K562 (cell line): ENCODE measurements at regions not wholly inside any gene's neighbourhood (a gene's known extent, or its start where the extent isn't known, plus 50 kb on each side); places are given as distances from the start of the nearest gene placed in this dataset.

Experiments
- ELF2 ChIP-seq: fragments of 250-450 bp; sonication (Bioruptor Pico); IDR thresholded peaks from 2 replicates; pipeline ENCODE4 v1.5.0; 2021; ENCODE audit warnings: mild to moderate bottlenecking
- SPI1 ChIP-seq: IDR thresholded peaks from 2 replicates; pipeline ENCODE4 v1.6.1; 2011; ENCODE audit warnings: low read depth, low read length, control low read depth, borderline replicate concordance
- U2AF1 ChIP-seq: fragments of 200-400 bp; formaldehyde crosslinking; optimal IDR thresholded peaks from 2 replicates; pipeline ENCODE3; 2017; ENCODE audit warnings: mild to moderate bottlenecking, low read depth, low read length, moderate library complexity
- ZNF644 ChIP-seq: fragments of 200-800 bp; sonication (Bioruptor generic); IDR thresholded peaks from 2 replicates; pipeline ENCODE4 v1.6.1; 2016; ENCODE audit warnings: low read depth, missing genetic modification characterization, missing compliant biosample characterization
- ZZZ3 ChIP-seq: fragments of 450-650 bp; IDR thresholded peaks from 2 replicates; pipeline ENCODE4 v1.6.1; 2016; ENCODE audit warnings: antibody characterized with exemption, mild to moderate bottlenecking, moderate library complexity
- TF ChIP-seq, protein P1 (sequence below), 3 experiments: IDR thresholded peaks in 2 of 3; conservative IDR thresholded peaks in 1 of 3; 2 replicates each; pipeline ENCODE4 v1.5.1; 2011 to 2012; ENCODE audit warnings: low read length in 3 of 3, mild to moderate bottlenecking in 3 of 3, control low read depth in 2 of 3, improper control_type of control experiment in 1 of 3, inconsistent platforms in 1 of 3, low read depth in 1 of 3, mixed read lengths in 1 of 3, moderate library complexity in 1 of 3; ENCODE audit not compliant: insufficient read depth in 2 of 3
- TF ChIP-seq, protein P2 (sequence below): fragments of 450-650 bp; IDR thresholded peaks from 2 replicates; pipeline ENCODE4 v1.6.1; 2016; ENCODE audit warnings: mild to moderate bottlenecking, moderate library complexity
- TF ChIP-seq, protein P3 (sequence below): fragments of 450-650 bp; IDR thresholded peaks from 2 replicates; pipeline ENCODE4 v1.6.1; 2016; ENCODE audit warnings: missing biosample characterization, missing genetic modification characterization
- TF ChIP-seq, protein P4 (sequence below): fragments of 250-450 bp; sonication (Bioruptor Pico); IDR thresholded peaks from 2 replicates; pipeline ENCODE4 v1.4.0; 2020; ENCODE audit warnings: mild to moderate bottlenecking, moderate library complexity

DNA sequence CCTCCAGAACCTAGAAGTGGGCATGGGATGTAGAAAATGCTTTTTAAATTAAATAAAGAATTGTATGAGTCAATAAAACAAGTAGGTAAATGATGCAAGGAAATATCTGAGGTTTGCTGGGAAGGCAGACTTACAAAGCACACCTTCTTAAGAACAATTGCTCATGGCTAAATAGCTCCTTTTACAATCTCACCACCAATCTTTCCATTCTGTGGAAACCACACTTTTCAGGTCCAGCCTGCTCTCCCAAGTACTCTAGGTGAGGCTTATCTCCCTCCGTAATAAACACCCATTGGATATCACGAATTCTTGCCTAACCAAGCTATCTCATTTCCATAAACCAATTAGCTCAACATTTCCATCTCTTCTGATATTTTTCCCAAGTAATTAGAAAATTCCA, 91.5 kb upstream of the SLC8A1 start:
- no peak for TF ChIP-seq ZZZ3
- TF ChIP-seq, protein P1, sequence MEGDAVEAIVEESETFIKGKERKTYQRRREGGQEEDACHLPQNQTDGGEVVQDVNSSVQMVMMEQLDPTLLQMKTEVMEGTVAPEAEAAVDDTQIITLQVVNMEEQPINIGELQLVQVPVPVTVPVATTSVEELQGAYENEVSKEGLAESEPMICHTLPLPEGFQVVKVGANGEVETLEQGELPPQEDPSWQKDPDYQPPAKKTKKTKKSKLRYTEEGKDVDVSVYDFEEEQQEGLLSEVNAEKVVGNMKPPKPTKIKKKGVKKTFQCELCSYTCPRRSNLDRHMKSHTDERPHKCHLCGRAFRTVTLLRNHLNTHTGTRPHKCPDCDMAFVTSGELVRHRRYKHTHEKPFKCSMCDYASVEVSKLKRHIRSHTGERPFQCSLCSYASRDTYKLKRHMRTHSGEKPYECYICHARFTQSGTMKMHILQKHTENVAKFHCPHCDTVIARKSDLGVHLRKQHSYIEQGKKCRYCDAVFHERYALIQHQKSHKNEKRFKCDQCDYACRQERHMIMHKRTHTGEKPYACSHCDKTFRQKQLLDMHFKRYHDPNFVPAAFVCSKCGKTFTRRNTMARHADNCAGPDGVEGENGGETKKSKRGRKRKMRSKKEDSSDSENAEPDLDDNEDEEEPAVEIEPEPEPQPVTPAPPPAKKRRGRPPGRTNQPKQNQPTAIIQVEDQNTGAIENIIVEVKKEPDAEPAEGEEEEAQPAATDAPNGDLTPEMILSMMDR (IDR thresholded peaks at IDR 0.05 in 2 of 3, conservative IDR thresholded peaks at IDR 0.05 in 1 of 3; ENCODE audit: insufficient read depth in 2 of 3, low read depth in 1 of 3, low read length in 3 of 3), result no peak
- no peak for TF ChIP-seq U2AF1
- no peak for TF ChIP-seq ZNF644 (tag)
- TF ChIP-seq SPI1, result no peak
- TF ChIP-seq, protein P2, sequence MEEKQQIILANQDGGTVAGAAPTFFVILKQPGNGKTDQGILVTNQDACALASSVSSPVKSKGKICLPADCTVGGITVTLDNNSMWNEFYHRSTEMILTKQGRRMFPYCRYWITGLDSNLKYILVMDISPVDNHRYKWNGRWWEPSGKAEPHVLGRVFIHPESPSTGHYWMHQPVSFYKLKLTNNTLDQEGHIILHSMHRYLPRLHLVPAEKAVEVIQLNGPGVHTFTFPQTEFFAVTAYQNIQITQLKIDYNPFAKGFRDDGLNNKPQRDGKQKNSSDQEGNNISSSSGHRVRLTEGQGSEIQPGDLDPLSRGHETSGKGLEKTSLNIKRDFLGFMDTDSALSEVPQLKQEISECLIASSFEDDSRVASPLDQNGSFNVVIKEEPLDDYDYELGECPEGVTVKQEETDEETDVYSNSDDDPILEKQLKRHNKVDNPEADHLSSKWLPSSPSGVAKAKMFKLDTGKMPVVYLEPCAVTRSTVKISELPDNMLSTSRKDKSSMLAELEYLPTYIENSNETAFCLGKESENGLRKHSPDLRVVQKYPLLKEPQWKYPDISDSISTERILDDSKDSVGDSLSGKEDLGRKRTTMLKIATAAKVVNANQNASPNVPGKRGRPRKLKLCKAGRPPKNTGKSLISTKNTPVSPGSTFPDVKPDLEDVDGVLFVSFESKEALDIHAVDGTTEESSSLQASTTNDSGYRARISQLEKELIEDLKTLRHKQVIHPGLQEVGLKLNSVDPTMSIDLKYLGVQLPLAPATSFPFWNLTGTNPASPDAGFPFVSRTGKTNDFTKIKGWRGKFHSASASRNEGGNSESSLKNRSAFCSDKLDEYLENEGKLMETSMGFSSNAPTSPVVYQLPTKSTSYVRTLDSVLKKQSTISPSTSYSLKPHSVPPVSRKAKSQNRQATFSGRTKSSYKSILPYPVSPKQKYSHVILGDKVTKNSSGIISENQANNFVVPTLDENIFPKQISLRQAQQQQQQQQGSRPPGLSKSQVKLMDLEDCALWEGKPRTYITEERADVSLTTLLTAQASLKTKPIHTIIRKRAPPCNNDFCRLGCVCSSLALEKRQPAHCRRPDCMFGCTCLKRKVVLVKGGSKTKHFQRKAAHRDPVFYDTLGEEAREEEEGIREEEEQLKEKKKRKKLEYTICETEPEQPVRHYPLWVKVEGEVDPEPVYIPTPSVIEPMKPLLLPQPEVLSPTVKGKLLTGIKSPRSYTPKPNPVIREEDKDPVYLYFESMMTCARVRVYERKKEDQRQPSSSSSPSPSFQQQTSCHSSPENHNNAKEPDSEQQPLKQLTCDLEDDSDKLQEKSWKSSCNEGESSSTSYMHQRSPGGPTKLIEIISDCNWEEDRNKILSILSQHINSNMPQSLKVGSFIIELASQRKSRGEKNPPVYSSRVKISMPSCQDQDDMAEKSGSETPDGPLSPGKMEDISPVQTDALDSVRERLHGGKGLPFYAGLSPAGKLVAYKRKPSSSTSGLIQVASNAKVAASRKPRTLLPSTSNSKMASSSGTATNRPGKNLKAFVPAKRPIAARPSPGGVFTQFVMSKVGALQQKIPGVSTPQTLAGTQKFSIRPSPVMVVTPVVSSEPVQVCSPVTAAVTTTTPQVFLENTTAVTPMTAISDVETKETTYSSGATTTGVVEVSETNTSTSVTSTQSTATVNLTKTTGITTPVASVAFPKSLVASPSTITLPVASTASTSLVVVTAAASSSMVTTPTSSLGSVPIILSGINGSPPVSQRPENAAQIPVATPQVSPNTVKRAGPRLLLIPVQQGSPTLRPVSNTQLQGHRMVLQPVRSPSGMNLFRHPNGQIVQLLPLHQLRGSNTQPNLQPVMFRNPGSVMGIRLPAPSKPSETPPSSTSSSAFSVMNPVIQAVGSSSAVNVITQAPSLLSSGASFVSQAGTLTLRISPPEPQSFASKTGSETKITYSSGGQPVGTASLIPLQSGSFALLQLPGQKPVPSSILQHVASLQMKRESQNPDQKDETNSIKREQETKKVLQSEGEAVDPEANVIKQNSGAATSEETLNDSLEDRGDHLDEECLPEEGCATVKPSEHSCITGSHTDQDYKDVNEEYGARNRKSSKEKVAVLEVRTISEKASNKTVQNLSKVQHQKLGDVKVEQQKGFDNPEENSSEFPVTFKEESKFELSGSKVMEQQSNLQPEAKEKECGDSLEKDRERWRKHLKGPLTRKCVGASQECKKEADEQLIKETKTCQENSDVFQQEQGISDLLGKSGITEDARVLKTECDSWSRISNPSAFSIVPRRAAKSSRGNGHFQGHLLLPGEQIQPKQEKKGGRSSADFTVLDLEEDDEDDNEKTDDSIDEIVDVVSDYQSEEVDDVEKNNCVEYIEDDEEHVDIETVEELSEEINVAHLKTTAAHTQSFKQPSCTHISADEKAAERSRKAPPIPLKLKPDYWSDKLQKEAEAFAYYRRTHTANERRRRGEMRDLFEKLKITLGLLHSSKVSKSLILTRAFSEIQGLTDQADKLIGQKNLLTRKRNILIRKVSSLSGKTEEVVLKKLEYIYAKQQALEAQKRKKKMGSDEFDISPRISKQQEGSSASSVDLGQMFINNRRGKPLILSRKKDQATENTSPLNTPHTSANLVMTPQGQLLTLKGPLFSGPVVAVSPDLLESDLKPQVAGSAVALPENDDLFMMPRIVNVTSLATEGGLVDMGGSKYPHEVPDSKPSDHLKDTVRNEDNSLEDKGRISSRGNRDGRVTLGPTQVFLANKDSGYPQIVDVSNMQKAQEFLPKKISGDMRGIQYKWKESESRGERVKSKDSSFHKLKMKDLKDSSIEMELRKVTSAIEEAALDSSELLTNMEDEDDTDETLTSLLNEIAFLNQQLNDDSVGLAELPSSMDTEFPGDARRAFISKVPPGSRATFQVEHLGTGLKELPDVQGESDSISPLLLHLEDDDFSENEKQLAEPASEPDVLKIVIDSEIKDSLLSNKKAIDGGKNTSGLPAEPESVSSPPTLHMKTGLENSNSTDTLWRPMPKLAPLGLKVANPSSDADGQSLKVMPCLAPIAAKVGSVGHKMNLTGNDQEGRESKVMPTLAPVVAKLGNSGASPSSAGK, result no peak
- TF ChIP-seq, protein P3, sequence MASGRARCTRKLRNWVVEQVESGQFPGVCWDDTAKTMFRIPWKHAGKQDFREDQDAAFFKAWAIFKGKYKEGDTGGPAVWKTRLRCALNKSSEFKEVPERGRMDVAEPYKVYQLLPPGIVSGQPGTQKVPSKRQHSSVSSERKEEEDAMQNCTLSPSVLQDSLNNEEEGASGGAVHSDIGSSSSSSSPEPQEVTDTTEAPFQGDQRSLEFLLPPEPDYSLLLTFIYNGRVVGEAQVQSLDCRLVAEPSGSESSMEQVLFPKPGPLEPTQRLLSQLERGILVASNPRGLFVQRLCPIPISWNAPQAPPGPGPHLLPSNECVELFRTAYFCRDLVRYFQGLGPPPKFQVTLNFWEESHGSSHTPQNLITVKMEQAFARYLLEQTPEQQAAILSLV (tag), result no peak
- TF ChIP-seq, protein P4, sequence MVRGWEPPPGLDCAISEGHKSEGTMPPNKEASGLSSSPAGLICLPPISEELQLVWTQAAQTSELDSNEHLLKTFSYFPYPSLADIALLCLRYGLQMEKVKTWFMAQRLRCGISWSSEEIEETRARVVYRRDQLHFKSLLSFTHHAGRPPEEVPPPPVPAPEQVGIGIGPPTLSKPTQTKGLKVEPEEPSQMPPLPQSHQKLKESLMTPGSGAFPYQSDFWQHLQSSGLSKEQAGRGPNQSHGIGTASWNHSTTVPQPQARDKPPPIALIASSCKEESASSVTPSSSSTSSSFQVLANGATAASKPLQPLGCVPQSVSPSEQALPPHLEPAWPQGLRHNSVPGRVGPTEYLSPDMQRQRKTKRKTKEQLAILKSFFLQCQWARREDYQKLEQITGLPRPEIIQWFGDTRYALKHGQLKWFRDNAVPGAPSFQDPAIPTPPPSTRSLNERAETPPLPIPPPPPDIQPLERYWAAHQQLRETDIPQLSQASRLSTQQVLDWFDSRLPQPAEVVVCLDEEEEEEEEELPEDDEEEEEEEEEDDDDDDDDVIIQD (CRISPR knock-in tag), result no peak
- TF ChIP-seq ELF2 (CRISPR knock-in tag), result no peak
